ENCODE measurements at regions not wholly inside any gene's neighbourhood (a gene's known extent, or its start where the extent isn't known, plus 50 kb on each side); places are given as distances from the start of the nearest gene placed in this dataset.
A peak's percentile ranks its signal among the peaks of the same experiment; 100 is the strongest.

DNA sequence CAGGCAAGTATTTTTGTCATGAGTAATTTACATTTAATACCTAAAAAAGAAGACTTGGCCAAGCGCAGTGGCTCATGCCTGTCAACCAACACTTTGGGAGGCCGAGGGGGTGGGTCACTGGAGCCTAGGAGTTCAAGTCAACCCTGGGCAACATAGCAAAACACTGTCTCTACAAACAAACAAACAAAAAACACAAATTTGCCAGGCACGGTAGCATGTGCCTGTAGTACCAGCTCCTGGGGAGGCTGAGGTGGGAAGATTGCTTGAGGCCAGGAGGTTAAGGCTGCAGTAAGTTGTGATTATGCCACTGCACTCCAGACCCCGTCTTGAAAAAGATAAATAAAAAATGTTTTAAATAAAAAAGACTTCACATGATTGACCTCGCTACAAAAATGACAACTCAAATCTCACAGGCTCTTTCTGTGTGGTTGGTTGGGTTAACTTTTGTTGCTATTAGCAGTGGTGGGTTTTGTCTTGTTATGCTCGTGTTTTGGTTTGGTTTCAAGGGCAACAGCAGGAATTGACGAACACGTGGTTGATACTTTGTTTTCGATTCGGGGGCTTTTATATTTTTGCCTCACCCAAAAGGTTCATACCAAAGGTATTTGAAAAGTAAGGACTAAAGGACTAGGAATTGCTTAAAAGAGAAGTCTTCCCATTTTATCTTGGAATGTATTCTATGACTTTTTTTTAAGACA, 227.2 kb upstream of the MKLN1 start:
- Histone ChIP-seq H3K9me3 (ENCODE audit: control insufficient read depth, low read depth, low read length) (no peaks in the 10 kb centered on the region), H3K9ac (ENCODE audit: control insufficient read depth, extremely low read depth, insufficient read depth, low read length) (no peak overlapping the region), H3K27ac (ENCODE audit: control insufficient read depth, insufficient read depth, low read length) (no peak overlapping the region), H3K27me3 (ENCODE audit: control insufficient read depth, extremely low read depth, insufficient read depth, low read length) (no peaks in the 10 kb centered on the region), H3K36me3 (ENCODE audit: control insufficient read depth in 2 of 2, extremely low read depth in 1 of 2, insufficient read depth in 2 of 2, low read length in 2 of 2) (peaks cover 0 to 2% of the 10 kb centered on the region in 2 experiments), H3K79me2 (ENCODE audit: control insufficient read depth, insufficient read depth, low read length) (peaks cover 34% of the 10 kb centered on the region), H3K4me2 (ENCODE audit: control insufficient read depth, extremely low read depth, insufficient read depth, low read depth, low read length) (no peak overlapping the region), H4K20me1 (ENCODE audit: control insufficient read depth, extremely low read depth, insufficient read depth, low read length) (no peaks in the 10 kb centered on the region), H3K4me3 (ENCODE audit: control insufficient read depth in 2 of 3, extremely low read depth in 1 of 3, insufficient read depth in 2 of 3, low read depth in 1 of 3, low read length in 3 of 3) (no peak overlapping the region), H3K4me1 (ENCODE audit: control insufficient read depth, extremely low read depth, insufficient read depth, low read length) (peaks cover 5% of the 10 kb centered on the region), H2AFZ (ENCODE audit: control insufficient read depth, low read length) (no peak overlapping the region), H3K9me1 (ENCODE audit: control insufficient read depth, extremely low read depth, insufficient read depth, low read length) (no peaks in the 10 kb centered on the region)
- FAIRE-seq (no peak), DNase-seq (ENCODE audit: low read depth, low spot score) (no peak)
- TF ChIP-seq, protein P1, sequence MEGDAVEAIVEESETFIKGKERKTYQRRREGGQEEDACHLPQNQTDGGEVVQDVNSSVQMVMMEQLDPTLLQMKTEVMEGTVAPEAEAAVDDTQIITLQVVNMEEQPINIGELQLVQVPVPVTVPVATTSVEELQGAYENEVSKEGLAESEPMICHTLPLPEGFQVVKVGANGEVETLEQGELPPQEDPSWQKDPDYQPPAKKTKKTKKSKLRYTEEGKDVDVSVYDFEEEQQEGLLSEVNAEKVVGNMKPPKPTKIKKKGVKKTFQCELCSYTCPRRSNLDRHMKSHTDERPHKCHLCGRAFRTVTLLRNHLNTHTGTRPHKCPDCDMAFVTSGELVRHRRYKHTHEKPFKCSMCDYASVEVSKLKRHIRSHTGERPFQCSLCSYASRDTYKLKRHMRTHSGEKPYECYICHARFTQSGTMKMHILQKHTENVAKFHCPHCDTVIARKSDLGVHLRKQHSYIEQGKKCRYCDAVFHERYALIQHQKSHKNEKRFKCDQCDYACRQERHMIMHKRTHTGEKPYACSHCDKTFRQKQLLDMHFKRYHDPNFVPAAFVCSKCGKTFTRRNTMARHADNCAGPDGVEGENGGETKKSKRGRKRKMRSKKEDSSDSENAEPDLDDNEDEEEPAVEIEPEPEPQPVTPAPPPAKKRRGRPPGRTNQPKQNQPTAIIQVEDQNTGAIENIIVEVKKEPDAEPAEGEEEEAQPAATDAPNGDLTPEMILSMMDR (optimal IDR thresholded peaks at IDR 0.05 in 1 of 3, IDR thresholded peaks at IDR 0.05 in 1 of 3, conservative IDR thresholded peaks at IDR 0.05 in 1 of 3; ENCODE audit: extremely low read depth in 1 of 3, insufficient read depth in 2 of 3, low read length in 3 of 3) = no peak
- no peak for TF ChIP-seq EZH2 (IDR thresholded peaks at IDR 0.05; ENCODE audit: low read length)
- dilution Hi-C loops (cut with MboI; ENCODE audit: extremely low pct_ligation_motif_present, low sequenced_read_pairs) = no loop called here

DNA sequence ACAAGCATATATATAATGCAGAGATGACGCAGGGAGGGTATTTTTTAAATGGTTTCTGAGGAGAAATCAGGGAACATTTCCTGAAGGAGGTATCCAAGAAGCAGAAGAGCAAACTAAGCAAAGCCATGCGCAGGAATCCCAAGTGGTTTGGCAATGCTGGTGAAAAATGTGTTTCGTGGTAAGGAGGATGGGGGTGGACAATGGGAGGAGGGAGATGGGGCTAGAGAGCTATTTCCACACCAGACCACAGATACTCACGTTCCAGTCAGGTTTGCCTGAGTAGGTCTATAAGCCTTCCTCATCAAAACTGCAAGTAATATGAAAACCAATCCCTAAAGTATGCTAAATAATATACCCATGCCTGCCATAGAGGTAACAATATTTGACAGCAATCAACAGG, 223.7 kb upstream of the MKLN1 start:
- TF ChIP-seq, protein P1 (optimal IDR thresholded peaks at IDR 0.05 in 1 of 3, IDR thresholded peaks at IDR 0.05 in 1 of 3, conservative IDR thresholded peaks at IDR 0.05 in 1 of 3; ENCODE audit: extremely low read depth in 1 of 3, insufficient read depth in 2 of 3, low read length in 3 of 3) = peak in 1 of 3 experiments; percentile 4
- TF ChIP-seq EZH2 (IDR thresholded peaks at IDR 0.05; ENCODE audit: low read length) = no peak
- no peak for FAIRE-seq

More for the DNA sequence above, 223.7 kb upstream of the MKLN1 start:
- Histone ChIP-seq H3K9ac (ENCODE audit: control insufficient read depth, extremely low read depth, insufficient read depth, low read length) (no peak overlapping the region), H3K36me3 (ENCODE audit: control insufficient read depth in 2 of 2, extremely low read depth in 1 of 2, insufficient read depth in 2 of 2, low read length in 2 of 2) (peaks cover 0 to 2% of the 10 kb centered on the region in 2 experiments), H3K27ac (ENCODE audit: control insufficient read depth, insufficient read depth, low read length) (no peak overlapping the region), H3K79me2 (ENCODE audit: control insufficient read depth, insufficient read depth, low read length) (peaks cover 37% of the 10 kb centered on the region), H2AFZ (ENCODE audit: control insufficient read depth, low read length) (no peak overlapping the region), H4K20me1 (ENCODE audit: control insufficient read depth, extremely low read depth, insufficient read depth, low read length) (no peaks in the 10 kb centered on the region), H3K4me3 (ENCODE audit: control insufficient read depth in 2 of 3, extremely low read depth in 1 of 3, insufficient read depth in 2 of 3, low read depth in 1 of 3, low read length in 3 of 3) (no peak overlapping the region), H3K9me3 (ENCODE audit: control insufficient read depth, low read depth, low read length) (no peaks in the 10 kb centered on the region), H3K4me1 (ENCODE audit: control insufficient read depth, extremely low read depth, insufficient read depth, low read length) (peaks cover 15% of the 10 kb centered on the region), H3K9me1 (ENCODE audit: control insufficient read depth, extremely low read depth, insufficient read depth, low read length) (no peaks in the 10 kb centered on the region), H3K4me2 (ENCODE audit: control insufficient read depth, extremely low read depth, insufficient read depth, low read depth, low read length) (no peak overlapping the region), H3K27me3 (ENCODE audit: control insufficient read depth, extremely low read depth, insufficient read depth, low read length) (no peaks in the 10 kb centered on the region)
- DNase-seq (ENCODE audit: low read depth, low spot score) = no peak
- dilution Hi-C loops (cut with MboI; ENCODE audit: extremely low pct_ligation_motif_present, low sequenced_read_pairs) = no loop called here

All from keratinocyte (primary cell).